Kidney (tissue), 13 donors: ENCODE measurements at regions not wholly inside any gene's neighbourhood (a gene's known extent, or its start where the extent isn't known, plus 50 kb on each side); places are given as distances from the start of the nearest gene placed in this dataset.

ENCODE experiments used
- DNase-seq, 5 donors: peaks; one replicate each; pipeline ENCODE4 v3.0.0-alpha.2; 2013 to 2020
- FAIRE-seq: peaks from 2 replicates; lab custom pipeline; 2012; peaks lifted over from hg19 to GRCh38; lab: Jason Lieb, UNC
- H3K27ac ChIP-seq, 2 donors: one replicate each; pipeline ENCODE4 v1.7.0; 2013; ENCODE audit warnings: low read depth in 2 of 2, low read length in 2 of 2, inconsistent platforms in 1 of 2
- H3K27me3 ChIP-seq: one replicate; pipeline ENCODE4 v1.7.1; 2013; ENCODE audit warnings: low read length, inconsistent platforms; ENCODE audit not compliant: control insufficient read depth, insufficient read depth
- H3K36me3 ChIP-seq, 3 donors: one replicate each; pipeline versions ENCODE4 v1.7.0 to v1.7.1; 2013; ENCODE audit warnings: low read length in 3 of 3, control low read depth in 1 of 3, inconsistent platforms in 1 of 3; ENCODE audit not compliant: insufficient read depth in 3 of 3, control insufficient read depth in 2 of 3
- H3K4me1 ChIP-seq, 3 donors: one replicate each; pipeline versions ENCODE4 v1.7.0 to v1.7.1; 2013; ENCODE audit warnings: low read length in 3 of 3, inconsistent platforms in 1 of 3, low read depth in 1 of 3; ENCODE audit not compliant: control insufficient read depth in 2 of 3, insufficient read depth in 2 of 3
- H3K4me3 ChIP-seq, 3 donors: one replicate each; pipeline versions ENCODE4 v1.7.0 to v1.8.1; 2013; ENCODE audit warnings: low read length in 3 of 3, control low read depth in 1 of 3, inconsistent platforms in 1 of 3
- H3K9ac ChIP-seq, 3 donors: one replicate each; pipeline versions ENCODE4 v1.7.0 to v1.7.1; 2013; ENCODE audit warnings: low read length in 3 of 3, control low read depth in 1 of 3, inconsistent platforms in 1 of 3
- H3K9me3 ChIP-seq, 3 donors: one replicate each; pipeline versions ENCODE4 v1.7.0 to v1.7.1; 2013; ENCODE audit warnings: low read length in 3 of 3, control low read depth in 1 of 3, inconsistent platforms in 1 of 3; ENCODE audit not compliant: control insufficient read depth in 2 of 3, insufficient read depth in 1 of 3
- CTCF ChIP-seq: IDR thresholded peaks from 3 replicates; pipeline ENCODE4 v1.5.1; 2012; ENCODE audit warnings: mild to moderate bottlenecking, moderate library complexity, borderline replicate concordance; ENCODE audit not compliant: insufficient read depth; ENCODE audit errors: extremely low read depth
- intact Hi-C: fragments of 100-400 bp; cut with DNase I; formaldehyde crosslinking; loops from one replicate; pipeline ENCODE4 v1.11.1; 2022
- donor health status: control.
- donor health status: control.
- donor health status: control.
- donor health status: control.
- donor health status: control.
- donor health status: DM: yes; HTN: yes; CAD: no.
- donor health status: Normal renal cell carcinoma (clear cell type).

DNA sequence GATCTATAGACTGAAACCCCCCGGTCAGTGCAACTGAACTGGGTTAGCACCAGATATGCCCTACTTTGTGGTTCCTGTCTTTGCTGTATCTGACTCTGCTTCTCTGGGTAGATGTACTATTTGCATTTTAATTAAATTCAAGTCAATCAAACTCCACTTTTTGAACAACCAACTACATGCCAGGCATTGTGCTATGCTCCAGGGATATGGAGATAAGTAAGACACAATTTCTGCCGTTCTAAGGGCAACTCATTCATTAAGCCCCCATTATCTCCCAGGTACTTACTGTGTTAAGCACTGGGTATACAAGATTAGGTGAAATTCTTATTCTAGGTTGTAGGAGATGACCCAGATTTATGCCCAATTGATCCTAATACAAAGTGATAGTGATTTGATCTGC is 62.7 kb upstream of the JDP2 start:
- Histone ChIP-seq H3K27me3 (no peaks in the 10 kb centered on the region), H3K9me3 (no peaks in the 10 kb centered on the region), H3K4me3 (no peak overlapping the region), H3K27ac (no peak overlapping the region), H3K36me3 (no peaks in the 10 kb centered on the region), H3K4me1 (no peaks in the 10 kb centered on the region), H3K9ac (no peak overlapping the region)
- intact Hi-C loops: no loop called here
- FAIRE-seq (no peak), DNase-seq (no peak)
- TF ChIP-seq CTCF: no peak

DNA sequence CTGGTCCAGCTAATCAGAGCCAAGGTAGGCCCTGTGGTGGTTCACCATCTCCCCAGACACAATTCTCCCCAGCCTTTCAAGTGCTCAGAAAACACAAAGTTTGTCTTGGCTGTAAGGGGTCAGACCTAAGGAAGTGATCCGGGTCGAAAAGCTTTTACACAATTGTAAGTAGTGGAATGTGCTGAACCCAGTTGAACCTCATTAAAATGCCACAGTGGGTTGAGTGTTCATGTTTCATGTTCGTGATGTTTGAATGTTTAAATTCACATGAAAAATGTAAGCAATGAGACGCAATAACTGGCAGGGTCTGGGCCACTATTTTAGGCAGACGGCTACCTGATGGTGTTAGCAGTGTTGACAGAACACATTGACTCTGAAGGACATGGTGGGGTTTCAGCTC is 60.9 kb upstream of the JDP2 start:
- H3K9ac ChIP-seq: no peak overlapping the region
- no peak for TF ChIP-seq CTCF
- no peaks in the 10 kb centered on the region for H3K9me3 ChIP-seq
- no peaks in the 10 kb centered on the region for H3K27me3 ChIP-seq
- no peak overlapping the region for H3K4me3 ChIP-seq
- no peak for FAIRE-seq
- no peaks in the 10 kb centered on the region for H3K36me3 ChIP-seq
- no peaks in the 10 kb centered on the region for H3K4me1 ChIP-seq
- DNase-seq: peak in 3 of 5 donors; percentile 14 to 51 (median 14)
- intact Hi-C loops: no loop called here
- no peak overlapping the region for H3K27ac ChIP-seq

DNA sequence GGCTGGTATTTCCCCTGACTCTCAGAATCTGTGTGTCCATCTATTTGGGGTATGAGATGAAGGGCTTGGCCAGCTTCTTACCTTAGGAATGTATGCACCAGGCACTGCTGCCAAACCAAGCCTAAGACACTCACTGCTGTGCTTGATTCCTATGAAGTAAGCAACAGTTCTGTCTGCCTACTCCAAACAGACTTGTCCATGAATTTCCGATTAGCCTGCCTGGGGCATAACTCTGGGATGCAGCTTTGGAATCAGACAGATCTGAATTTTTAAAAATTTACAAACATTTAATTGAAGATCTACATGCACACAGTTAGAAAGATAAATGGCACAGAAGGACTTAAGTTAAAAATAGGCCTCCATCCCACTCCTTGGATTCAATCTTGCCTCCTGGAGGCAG is 59.5 kb upstream of the JDP2 start:
- H3K27ac ChIP-seq: no peak overlapping the region
- H3K9me3 ChIP-seq: no peaks in the 10 kb centered on the region
- no peak for DNase-seq
- H3K4me3 ChIP-seq: no peak overlapping the region
- no peak for TF ChIP-seq CTCF
- H3K4me1 ChIP-seq: no peaks in the 10 kb centered on the region
- FAIRE-seq: no peak
- intact Hi-C loops: no loop called here
- no peak overlapping the region for H3K9ac ChIP-seq
- H3K27me3 ChIP-seq: no peaks in the 10 kb centered on the region
- no peaks in the 10 kb centered on the region for H3K36me3 ChIP-seq

GRCh38 chr14:75369506-75369905 is 58.3 kb upstream of the JDP2 start:
- no peaks in the 10 kb centered on the region for H3K4me1 ChIP-seq
- H3K9me3 ChIP-seq: no peaks in the 10 kb centered on the region
- FAIRE-seq: no peak
- intact Hi-C loops: no loop called here
- no peak for TF ChIP-seq CTCF
- no peak overlapping the region for H3K27ac ChIP-seq
- H3K4me3 ChIP-seq: no peak overlapping the region
- DNase-seq: no peak
- H3K9ac ChIP-seq: no peak overlapping the region
- H3K27me3 ChIP-seq: no peaks in the 10 kb centered on the region
- H3K36me3 ChIP-seq: no peaks in the 10 kb centered on the region
